Muscle of leg (tissue), 3 donors: ENCODE measurements at regions not wholly inside any gene's neighbourhood (a gene's known extent, or its start where the extent isn't known, plus 50 kb on each side); places are given as distances from the start of the nearest gene placed in this dataset.
A peak's percentile ranks its signal among the peaks of the same experiment; 100 is the strongest.

Experiments
- DNase-seq: peaks from one replicate; pipeline ENCODE4 v3.0.0; 2013
- H3K27ac ChIP-seq: one replicate; pipeline ENCODE4 v1.5.1; 2013; ENCODE audit warnings: mild to moderate bottlenecking, low read length, control low read depth
- H3K27me3 ChIP-seq: one replicate; pipeline ENCODE4 v1.6.1; 2013; ENCODE audit warnings: low read length; ENCODE audit not compliant: control insufficient read depth, insufficient read depth
- H3K36me3 ChIP-seq: one replicate; pipeline ENCODE4 v1.6.1; 2013; ENCODE audit warnings: low read length; ENCODE audit not compliant: control insufficient read depth, insufficient read depth
- H3K4me1 ChIP-seq: one replicate; pipeline ENCODE4 v1.6.1; 2013; ENCODE audit warnings: low read length; ENCODE audit not compliant: control insufficient read depth, insufficient read depth
- H3K4me3 ChIP-seq: one replicate; pipeline ENCODE4 v1.5.1; 2013; ENCODE audit warnings: low read length, control low read depth
- H3K9me3 ChIP-seq: replicated peaks from 2 replicates; pipeline ENCODE4 v1.6.1; 2013; ENCODE audit warnings: low read depth, low read length; ENCODE audit not compliant: control insufficient read depth
- WGBS: methylation state at CpG from one replicate; pipeline ENCODE4 v1.1.5; 2013; ENCODE audit warnings: missing lambda C conversion rate; ENCODE audit not compliant: insufficient coverage; 5-methylcytosine and 5-hydroxymethylcytosine counted together

GRCh38 chr13:78816154-78816553, 157.2 kb upstream of the OBI1 start:
- no peak for DNase-seq
- Histone ChIP-seq H3K27me3 (no peaks in the 10 kb centered on the region), H3K4me3 (no peak overlapping the region), H3K4me1 (no peaks in the 10 kb centered on the region), H3K27ac (no peak overlapping the region), H3K9me3 (no peaks in the 10 kb centered on the region), H3K36me3 (no peaks in the 10 kb centered on the region)
- WGBS: 20% methylated on average over 1 of the region's 1 CpG

- Histone ChIP-seq H3K27me3 (no peaks in the 10 kb centered on the region), H3K4me3 (no peak overlapping the region), H3K4me1 (no peaks in the 10 kb centered on the region), H3K9me3 (no peaks in the 10 kb centered on the region), H3K36me3 (no peaks in the 10 kb centered on the region), H3K27ac (no peak overlapping the region)
- no peak for DNase-seq
- no CpG with 5 or more reads among the region's 4 CpGs for WGBS
Measured at GRCh38 chr13:78806457-78806856, 147.5 kb upstream of the OBI1 start.

GRCh38 chr13:78802912-78803311, 144.0 kb upstream of the OBI1 start:
- no peak overlapping the region for H3K27ac ChIP-seq
- no peaks in the 10 kb centered on the region for H3K27me3 ChIP-seq
- no peaks in the 10 kb centered on the region for H3K4me1 ChIP-seq
- no peak overlapping the region for H3K4me3 ChIP-seq
- DNase-seq: peak; percentile 1
- no peaks in the 10 kb centered on the region for H3K36me3 ChIP-seq
- no peaks in the 10 kb centered on the region for H3K9me3 ChIP-seq

GRCh38 chr13:78787190-78787589, 128.2 kb upstream of the OBI1 start:
- H3K36me3 ChIP-seq: no peaks in the 10 kb centered on the region
- no peak overlapping the region for H3K4me3 ChIP-seq
- H3K27ac ChIP-seq: no peak overlapping the region
- no peaks in the 10 kb centered on the region for H3K27me3 ChIP-seq
- peaks cover 2% of the 10 kb centered on the region for H3K4me1 ChIP-seq
- no peaks in the 10 kb centered on the region for H3K9me3 ChIP-seq
- peak; percentile 18 for DNase-seq
- 20% methylated on average over 2 of the region's 8 CpGs for WGBS

GRCh38 chr13:78786459-78786858, 127.5 kb upstream of the OBI1 start:
- Histone ChIP-seq H3K27ac (no peak overlapping the region), H3K4me3 (no peak overlapping the region), H3K9me3 (no peaks in the 10 kb centered on the region), H3K36me3 (no peaks in the 10 kb centered on the region), H3K4me1 (peaks cover 2% of the 10 kb centered on the region), H3K27me3 (no peaks in the 10 kb centered on the region)
- WGBS: no CpG with 5 or more reads among the region's 1 CpG
- no peak for DNase-seq

DNA sequence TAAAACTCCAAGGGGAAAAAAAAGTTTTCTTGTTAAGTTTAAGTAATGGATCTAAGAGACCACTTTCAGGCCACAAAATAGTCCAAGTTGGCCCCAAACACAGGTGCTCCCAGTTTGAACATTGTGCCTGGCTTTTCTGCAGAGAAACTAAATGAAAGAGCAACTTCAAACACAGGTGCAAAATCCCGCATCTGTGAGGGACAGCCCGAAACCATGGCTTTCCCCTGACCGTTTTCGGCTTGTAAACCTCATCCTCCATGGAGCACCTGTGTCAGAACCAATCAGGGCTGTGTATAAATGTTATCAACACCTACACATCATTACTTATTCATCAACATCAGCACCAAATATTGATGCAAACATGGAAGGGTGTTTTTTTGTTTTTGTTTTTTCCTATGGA, 126.8 kb upstream of the OBI1 start:
- H3K36me3 ChIP-seq: no peaks in the 10 kb centered on the region
- no peak for DNase-seq
- no peaks in the 10 kb centered on the region for H3K9me3 ChIP-seq
- WGBS: 71% methylated on average over 4 of the region's 4 CpGs
- no peak overlapping the region for H3K4me3 ChIP-seq
- H3K27ac ChIP-seq: no peak overlapping the region
- H3K4me1 ChIP-seq: peaks cover 2% of the 10 kb centered on the region
- H3K27me3 ChIP-seq: no peaks in the 10 kb centered on the region

- no peaks in the 10 kb centered on the region for H3K36me3 ChIP-seq
- no peaks in the 10 kb centered on the region for H3K27me3 ChIP-seq
- DNase-seq: no peak
- no CpG with 5 or more reads among the region's 6 CpGs for WGBS
- H3K4me1 ChIP-seq: peaks cover 2% of the 10 kb centered on the region
- H3K27ac ChIP-seq: no peak overlapping the region
- no peak overlapping the region for H3K4me3 ChIP-seq
- no peaks in the 10 kb centered on the region for H3K9me3 ChIP-seq
Measured at GRCh38 chr13:78784014-78784750, 125.2 kb upstream of the OBI1 start.

- no peaks in the 10 kb centered on the region for H3K9me3 ChIP-seq
- 20% methylated on average over 1 of the region's 3 CpGs for WGBS
- no peaks in the 10 kb centered on the region for H3K36me3 ChIP-seq
- H3K4me1 ChIP-seq: no peaks in the 10 kb centered on the region
- no peak overlapping the region for H3K27ac ChIP-seq
- H3K4me3 ChIP-seq: no peak overlapping the region
- no peak for DNase-seq
- H3K27me3 ChIP-seq: no peaks in the 10 kb centered on the region
Measured at GRCh38 chr13:78780708-78781107, 121.8 kb upstream of the OBI1 start.

DNA sequence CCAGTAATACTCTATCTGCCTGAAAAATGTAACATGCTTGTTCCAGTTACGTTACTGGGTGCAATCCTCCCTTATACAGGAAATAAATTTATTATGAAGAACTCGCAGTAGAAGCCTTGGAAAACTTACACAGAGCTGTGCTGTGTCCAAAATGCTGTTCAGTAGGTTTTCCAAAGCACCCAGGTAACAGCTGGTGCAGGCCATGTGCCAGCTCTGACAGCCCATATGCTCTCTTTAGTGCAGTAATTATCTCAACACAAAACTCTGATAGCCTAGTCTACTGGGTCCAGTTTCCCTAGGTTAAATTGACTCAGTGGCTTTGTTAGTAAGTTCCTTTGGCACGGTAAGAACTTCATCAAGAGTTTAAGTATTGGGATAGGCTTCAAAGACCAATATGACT, 120.7 kb upstream of the OBI1 start:
- no peaks in the 10 kb centered on the region for H3K4me1 ChIP-seq
- H3K9me3 ChIP-seq: no peaks in the 10 kb centered on the region
- 60% methylated on average over 1 of the region's 3 CpGs for WGBS
- DNase-seq: no peak
- H3K27ac ChIP-seq: no peak overlapping the region
- no peak overlapping the region for H3K4me3 ChIP-seq
- no peaks in the 10 kb centered on the region for H3K27me3 ChIP-seq
- H3K36me3 ChIP-seq: no peaks in the 10 kb centered on the region

DNA sequence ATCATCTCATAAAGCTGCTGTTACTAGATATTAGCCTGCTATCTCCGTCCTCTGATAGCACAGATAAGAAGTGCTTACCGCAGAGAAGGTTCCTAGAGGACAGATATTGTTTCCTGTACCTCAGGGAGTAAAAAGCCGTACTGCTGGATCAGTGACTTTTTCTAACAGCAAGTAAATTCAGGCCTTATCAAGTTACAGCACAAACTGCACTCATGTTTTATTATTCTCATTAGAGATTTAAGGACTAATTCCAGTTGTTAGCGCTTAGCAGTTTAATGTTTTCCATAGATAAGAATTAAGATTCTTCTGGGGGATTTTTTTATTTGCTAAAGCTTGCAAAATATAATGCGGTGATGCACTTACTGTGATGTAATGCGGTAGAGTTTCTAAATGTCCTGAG, 119.0 kb upstream of the OBI1 start:
- no peaks in the 10 kb centered on the region for H3K4me1 ChIP-seq
- H3K27ac ChIP-seq: no peak overlapping the region
- WGBS: 17% methylated on average over 1 of the region's 6 CpGs
- H3K27me3 ChIP-seq: no peaks in the 10 kb centered on the region
- H3K4me3 ChIP-seq: no peak overlapping the region
- H3K9me3 ChIP-seq: no peaks in the 10 kb centered on the region
- H3K36me3 ChIP-seq: no peaks in the 10 kb centered on the region
- DNase-seq: no peak

DNA sequence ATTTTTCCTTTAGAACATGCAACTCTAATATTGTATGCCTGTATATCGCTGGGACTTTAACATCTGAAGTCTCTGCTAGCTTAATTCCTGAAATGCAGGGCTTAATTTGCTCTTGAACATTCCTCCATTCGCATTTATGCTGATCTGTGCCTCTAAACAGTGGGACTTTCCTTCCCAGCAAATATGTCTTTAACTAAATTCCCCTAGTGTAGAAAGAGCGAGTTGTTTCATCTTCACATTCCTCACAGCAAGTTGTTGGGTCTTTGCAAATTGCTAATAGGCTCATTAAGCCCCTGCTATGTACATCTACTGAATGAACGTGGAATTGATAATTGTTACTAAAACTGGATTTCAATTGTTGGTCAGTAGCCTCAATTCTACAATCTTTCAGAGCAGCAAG, 118.4 kb upstream of the OBI1 start:
- Histone ChIP-seq H3K4me1 (no peaks in the 10 kb centered on the region), H3K9me3 (no peaks in the 10 kb centered on the region), H3K27ac (no peak overlapping the region), H3K27me3 (no peaks in the 10 kb centered on the region), H3K4me3 (no peak overlapping the region), H3K36me3 (no peaks in the 10 kb centered on the region)
- WGBS: no CpG with 5 or more reads among the region's 4 CpGs
- no peak for DNase-seq
